ENCODE measurements at regions not wholly inside any gene's neighbourhood (a gene's known extent, or its start where the extent isn't known, plus 50 kb on each side); places are given as distances from the start of the nearest gene placed in this dataset.

DNA sequence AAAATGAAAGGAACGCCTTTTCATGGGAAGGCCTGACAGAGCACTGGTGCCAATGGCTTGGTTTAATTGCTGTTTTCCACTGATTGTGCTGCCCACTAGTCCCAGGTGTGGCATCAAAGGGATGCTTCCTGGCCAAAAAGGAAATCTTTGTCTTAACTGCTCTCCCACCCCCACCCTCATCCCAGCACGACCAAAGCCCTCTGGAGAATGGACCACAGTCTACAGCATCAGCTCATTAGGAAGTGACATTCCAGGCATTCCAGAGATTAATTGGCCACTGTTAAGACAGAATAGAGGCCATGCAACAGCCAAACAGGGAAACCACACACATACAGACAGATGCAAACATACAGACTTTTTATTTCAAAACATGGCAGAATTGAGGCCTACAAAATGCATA, 143.2 kb downstream of the LHFPL1 start (continued):
- no peak for TF ChIP-seq RNF2 (IDR thresholded peaks at IDR 0.05; ENCODE audit: borderline replicate concordance, low read depth, low read length, missing control alignments, poor library complexity, severe bottlenecking)
- TF ChIP-seq YY1 (IDR thresholded peaks at IDR 0.05; ENCODE audit: low read depth, low read length) = peak; percentile 60
- TF ChIP-seq CBX8 (IDR thresholded peaks at IDR 0.05; ENCODE audit: borderline replicate concordance, low read depth, low read length) = no peak
- no peak for TF ChIP-seq POU5F1 (IDR thresholded peaks at IDR 0.05; ENCODE audit: low read depth, low read length)
- no peak; a peak in 1 of 3 replicates for TF ChIP-seq EP300 (IDR thresholded peaks at IDR 0.05; ENCODE audit: borderline replicate concordance in 1 of 2, low read depth in 2 of 2, low read length in 2 of 2)
- no peak; a peak in 1 of 4 replicates for TF ChIP-seq RAD21 (IDR thresholded peaks at IDR 0.05 in 1 of 2, conservative IDR thresholded peaks at IDR 0.05 in 1 of 2; ENCODE audit: low read depth in 2 of 2, low read length in 2 of 2)
- TF ChIP-seq KDM1A (IDR thresholded peaks at IDR 0.05; ENCODE audit: borderline replicate concordance, low read length) = no peak
- TF ChIP-seq NANOG (IDR thresholded peaks at IDR 0.05; ENCODE audit: insufficient read depth, low read depth, low read length, poor library complexity, severe bottlenecking) = no peak
- TF ChIP-seq BACH1 (IDR thresholded peaks at IDR 0.05; ENCODE audit: low read length) = no peak
- TF ChIP-seq CTBP2 (IDR thresholded peaks at IDR 0.05; ENCODE audit: borderline replicate concordance, insufficient read depth, insufficient read length, low read length) = peak; percentile 89
- TF ChIP-seq, protein P1, sequence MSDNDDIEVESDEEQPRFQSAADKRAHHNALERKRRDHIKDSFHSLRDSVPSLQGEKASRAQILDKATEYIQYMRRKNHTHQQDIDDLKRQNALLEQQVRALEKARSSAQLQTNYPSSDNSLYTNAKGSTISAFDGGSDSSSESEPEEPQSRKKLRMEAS (IDR thresholded peaks at IDR 0.05) = no peak
